Bronchial epithelial cell (primary cell): ENCODE measurements at regions not wholly inside any gene's neighbourhood (a gene's known extent, or its start where the extent isn't known, plus 50 kb on each side); places are given as distances from the start of the nearest gene placed in this dataset.

Source experiments
- DNase-seq: peaks from one replicate; pipeline ENCODE4 v3.0.0-alpha.2; 2010; ENCODE audit warnings: low read depth
- FAIRE-seq: peaks from 2 replicates; lab custom pipeline; 2011; peaks lifted over from hg19 to GRCh38; lab: Jason Lieb, UNC
- H3K27me3 ChIP-seq: 2 replicates; pipeline ENCODE4 v1.5.1; 2011; ENCODE audit warnings: low read length; ENCODE audit not compliant: control insufficient read depth, insufficient read depth
- H3K36me3 ChIP-seq: 2 replicates; pipeline ENCODE4 v1.5.1; 2011; ENCODE audit warnings: low read length; ENCODE audit not compliant: control insufficient read depth, insufficient read depth
- H3K4me3 ChIP-seq: 2 replicates; pipeline ENCODE4 v1.5.1; 2011; ENCODE audit warnings: mild to moderate bottlenecking, low read depth, low read length, control low read depth
- TF ChIP-seq, protein P1 (sequence below): IDR thresholded peaks from 2 replicates; pipeline ENCODE4 v1.5.1; 2011; ENCODE audit warnings: mild to moderate bottlenecking, moderate library complexity, low read length, control low read depth, inconsistent platforms; ENCODE audit not compliant: insufficient read depth, severe bottlenecking

DNA sequence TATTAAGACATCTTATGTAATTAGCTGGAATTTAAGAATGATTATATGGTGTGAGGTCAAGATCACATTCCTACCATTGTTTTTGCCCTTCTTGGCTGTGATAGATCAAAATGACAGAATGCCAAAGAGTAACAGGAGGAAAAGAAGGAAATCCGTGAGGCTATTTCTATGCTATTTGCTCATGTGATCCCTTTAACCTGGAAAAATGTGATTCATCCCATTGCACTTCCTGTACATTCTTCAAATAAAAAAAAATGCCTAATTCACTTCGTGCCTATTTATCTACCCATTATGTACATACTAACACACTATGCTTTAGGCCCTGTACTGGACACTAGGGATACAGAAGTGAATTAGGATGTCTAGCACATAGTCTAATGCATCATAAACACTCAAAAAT, 154.1 kb upstream of the PAPPA start:
- DNase-seq: peak; percentile 84
- Histone ChIP-seq H3K4me3 (no peak overlapping the region), H3K36me3 (no peaks in the 10 kb centered on the region), H3K27me3 (no peaks in the 10 kb centered on the region)
- FAIRE-seq: no peak
- TF ChIP-seq, protein P1, sequence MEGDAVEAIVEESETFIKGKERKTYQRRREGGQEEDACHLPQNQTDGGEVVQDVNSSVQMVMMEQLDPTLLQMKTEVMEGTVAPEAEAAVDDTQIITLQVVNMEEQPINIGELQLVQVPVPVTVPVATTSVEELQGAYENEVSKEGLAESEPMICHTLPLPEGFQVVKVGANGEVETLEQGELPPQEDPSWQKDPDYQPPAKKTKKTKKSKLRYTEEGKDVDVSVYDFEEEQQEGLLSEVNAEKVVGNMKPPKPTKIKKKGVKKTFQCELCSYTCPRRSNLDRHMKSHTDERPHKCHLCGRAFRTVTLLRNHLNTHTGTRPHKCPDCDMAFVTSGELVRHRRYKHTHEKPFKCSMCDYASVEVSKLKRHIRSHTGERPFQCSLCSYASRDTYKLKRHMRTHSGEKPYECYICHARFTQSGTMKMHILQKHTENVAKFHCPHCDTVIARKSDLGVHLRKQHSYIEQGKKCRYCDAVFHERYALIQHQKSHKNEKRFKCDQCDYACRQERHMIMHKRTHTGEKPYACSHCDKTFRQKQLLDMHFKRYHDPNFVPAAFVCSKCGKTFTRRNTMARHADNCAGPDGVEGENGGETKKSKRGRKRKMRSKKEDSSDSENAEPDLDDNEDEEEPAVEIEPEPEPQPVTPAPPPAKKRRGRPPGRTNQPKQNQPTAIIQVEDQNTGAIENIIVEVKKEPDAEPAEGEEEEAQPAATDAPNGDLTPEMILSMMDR: no peak

- DNase-seq (peak; percentile 16), FAIRE-seq (no peak)
- H3K36me3 ChIP-seq: no peaks in the 10 kb centered on the region
- H3K4me3 ChIP-seq: no peak overlapping the region
- TF ChIP-seq, protein P1: peak; percentile 39
- no peaks in the 10 kb centered on the region for H3K27me3 ChIP-seq
Observed at GRCh38 chr9:116000748-116001329, 152.8 kb upstream of the PAPPA start.

- H3K4me3 ChIP-seq: no peak overlapping the region
- DNase-seq: no peak
- no peak for FAIRE-seq
Observed at GRCh38 chr9:116002181-116002580, 151.4 kb upstream of the PAPPA start.

GRCh38 chr9:116002624-116003023, 151.0 kb upstream of the PAPPA start:
- DNase-seq (peak; percentile 79), FAIRE-seq (peak; percentile 80)
- Histone ChIP-seq H3K27me3 (no peaks in the 10 kb centered on the region), H3K4me3 (no peak overlapping the region), H3K36me3 (no peaks in the 10 kb centered on the region)
- TF ChIP-seq, protein P1: no peak

More at GRCh38 chr9:116002181-116002580, 151.4 kb upstream of the PAPPA start:
- Histone ChIP-seq H3K27me3 (no peaks in the 10 kb centered on the region), H3K36me3 (no peaks in the 10 kb centered on the region)
- TF ChIP-seq, protein P1: no peak

DNA sequence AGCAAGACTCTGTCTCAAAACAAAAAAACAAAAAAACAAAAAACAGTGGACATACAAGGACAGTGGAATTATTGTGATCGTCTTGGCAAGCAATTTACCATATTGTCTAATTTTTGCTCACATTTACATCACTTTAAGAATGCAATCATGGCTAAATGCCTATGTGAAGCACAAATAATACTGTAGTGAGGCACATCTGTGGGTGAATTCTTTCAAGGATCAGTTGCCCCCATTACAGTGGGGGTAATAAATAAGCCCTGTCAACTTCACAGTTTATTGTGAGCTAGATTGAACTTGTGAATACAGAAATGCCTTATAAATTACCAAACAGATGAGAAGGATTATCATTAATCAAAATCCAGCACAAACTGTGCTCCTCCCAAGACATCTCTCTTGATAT, 150.2 kb upstream of the PAPPA start:
- no peaks in the 10 kb centered on the region for H3K27me3 ChIP-seq
- H3K36me3 ChIP-seq: no peaks in the 10 kb centered on the region
- no peak for DNase-seq
- no peak for FAIRE-seq
- TF ChIP-seq, protein P1: no peak
- no peak overlapping the region for H3K4me3 ChIP-seq

- no peak for DNase-seq
- Histone ChIP-seq H3K27me3 (no peaks in the 10 kb centered on the region), H3K4me3 (no peak overlapping the region), H3K36me3 (no peaks in the 10 kb centered on the region)
- TF ChIP-seq, protein P1: no peak
- no peak for FAIRE-seq
Observed at GRCh38 chr9:116005205-116005604, 148.4 kb upstream of the PAPPA start.
